Heart left ventricle (tissue), 16 donors: ENCODE measurements at regions not wholly inside any gene's neighbourhood (a gene's known extent, or its start where the extent isn't known, plus 50 kb on each side); places are given as distances from the start of the nearest gene placed in this dataset.

Experiments used
- ATAC-seq, 4 donors: fragments of 200-7000 bp; cut with Tn5 transposase; one replicate each; pipeline ENCODE4 v1.9.1; 2020 to 2022; ENCODE audit warnings: moderate library complexity in 4 of 4, mild to moderate bottlenecking in 3 of 4, moderate number of reproducible peaks in 1 of 4
- DNase-seq, 5 donors: peaks; one replicate each; pipeline ENCODE4 v3.0.0-alpha.2; 2020
- H3K27ac ChIP-seq, 12 donors: fragments of 200-600 bp; sonication (generic) in 4 of 12; one replicate each; pipeline versions ENCODE4 v1.5.0 to v1.8.0; 2016 to 2022; ENCODE audit warnings: mild to moderate bottlenecking in 2 of 12
- H3K27me3 ChIP-seq, 9 donors: fragments of 200-600 bp; sonication (generic) in 2 of 9; one replicate each; pipeline versions ENCODE4 v1.5.1 to v1.8.0; 2016 to 2022; ENCODE audit warnings: mild to moderate bottlenecking in 3 of 9
- H3K36me3 ChIP-seq, 9 donors: fragments of 200-600 bp; sonication (generic) in 2 of 9; one replicate each; pipeline versions ENCODE4 v1.5.0 to v1.8.0; 2018 to 2022; ENCODE audit warnings: mild to moderate bottlenecking in 2 of 9
- H3K4me1 ChIP-seq, 12 donors: fragments of 200-600 bp; sonication (generic) in 4 of 12; one replicate each; pipeline versions ENCODE4 v1.5.0 to v1.8.0; 2016 to 2022; ENCODE audit warnings: mild to moderate bottlenecking in 3 of 12
- H3K4me3 ChIP-seq, 12 donors: fragments of 200-600 bp; sonication (generic) in 4 of 12; one replicate each; pipeline versions ENCODE4 v1.5.0 to v1.8.0; 2017 to 2022; ENCODE audit warnings: mild to moderate bottlenecking in 9 of 12, moderate library complexity in 4 of 12
- H3K9me3 ChIP-seq, 12 donors: fragments of 200-600 bp; sonication (generic) in 4 of 12; one replicate each; pipeline versions ENCODE4 v1.5.0 to v1.8.0; 2016 to 2022; ENCODE audit warnings: mild to moderate bottlenecking in 1 of 12
- CTCF ChIP-seq, 12 donors: fragments of 200-600 bp; sonication (generic) in 4 of 12; IDR thresholded peaks; one replicate each; pipeline versions ENCODE4 v1.5.0 to v1.8.0; 2018 to 2022; ENCODE audit warnings: antibody characterized with exemption in 12 of 12, mild to moderate bottlenecking in 5 of 12
- POLR2A ChIP-seq, 2 donors: fragments of 450-650 bp; IDR thresholded peaks; one replicate each; pipeline ENCODE4 v1.6.1; 2017; ENCODE audit warnings: antibody characterized with exemption in 2 of 2, mild to moderate bottlenecking in 2 of 2, moderate library complexity in 2 of 2
- WGBS, 4 donors: extraction: QIAGEN DNeasy Blood & Tissue Kit in 2 of 4; methylation state at CpG; one replicate each; pipeline versions ENCODE4 v1.1.5 to v1.1.7; 2013 to 2018; 5-methylcytosine and 5-hydroxymethylcytosine counted together
- intact Hi-C, 10 donors: fragments of 100-400 bp; cut with DNase I; formaldehyde crosslinking; loops; one replicate each; pipeline versions ENCODE4 v1.11.1 to v1.14.2; 2022
- donor health status: ischemic (EF 13 %, LVEDD 7.1; RV severe dilation, severe dysfunction).
- donor health status: healthy with polysubstance abuse.
- donor health status: DM: no; HTN: yes; CAD: no.
- donor health status: DM: no; HTN: no; CAD: no.
- donor health status: ischemic (EF 25% LVEDD 6.9; RV normal size, moderate dysfunction).
- donor health status: ischemic (EF 25% LVEDD 5.7; RV mildly dilated, moderate dysfunction).
- donor health status: healthy.
- donor health status: DM: yes; HTN: yes; CAD: no.
- donor health status: ischemic (EF 35%, LVEDD 5.7; RV mildly dilated, moderate dysfunction).
- donor health status: nonischemic (EF 11% LVEDD 7.7; RV severe dilation, severe dysfunction).
- donor health status: DM: yes; HTN: yes; CAD: no.
- donor health status: PGD.
- donor health status: ischemic (EF 29% LVEDD 5.4; RV normal size, mild dysfunction).
- donor health status: nonischemic (EF 23%, LVEDD 6.1; RV moderate dilation, normal function).

GRCh38 chr7:114364151-114364550 lies 50.5 kb upstream of the FOXP2 start:
- Histone ChIP-seq H3K36me3 (no peaks in the 10 kb centered on the region), H3K27me3 (no peaks in the 10 kb centered on the region), H3K4me3 (no peak overlapping the region), H3K9me3 (no peaks in the 10 kb centered on the region), H3K4me1 (peaks cover 0 to 8% (median 0%) of the 10 kb centered on the region in 12 donors), H3K27ac (no peak overlapping the region)
- DNase-seq (peak in 1 of 5 donors; percentile 52), ATAC-seq (peak in 3 of 4 donors; percentile 73 to 88 (median 83))
- no peak for TF ChIP-seq CTCF (IDR thresholded peaks at IDR 0.05)
- no peak for TF ChIP-seq POLR2A (IDR thresholded peaks at IDR 0.05)
- 40 to 53% (median 46%) methylated on average over 3 of the region's 3 CpGs for WGBS, 4 donors
- intact Hi-C loops, result no loop called here

GRCh38 chr7:114363292-114363691 lies 51.3 kb upstream of the FOXP2 start:
- DNase-seq, result no peak
- intact Hi-C loops, result no loop called here
- no peaks in the 10 kb centered on the region for H3K27me3 ChIP-seq
- no peak for ATAC-seq
- H3K4me3 ChIP-seq, result no peak overlapping the region
- TF ChIP-seq POLR2A (IDR thresholded peaks at IDR 0.05), result no peak
- TF ChIP-seq CTCF (IDR thresholded peaks at IDR 0.05), result no peak
- no peaks in the 10 kb centered on the region for H3K9me3 ChIP-seq
- 86 to 93% (median 87%) methylated on average over 1 of the region's 1 CpG for WGBS, 4 donors
- peaks cover 0 to 8% (median 0%) of the 10 kb centered on the region in 12 donors for H3K4me1 ChIP-seq
- no peak overlapping the region for H3K27ac ChIP-seq
- no peaks in the 10 kb centered on the region for H3K36me3 ChIP-seq

- no peaks in the 10 kb centered on the region for H3K27me3 ChIP-seq
- H3K36me3 ChIP-seq, result no peaks in the 10 kb centered on the region
- no peak overlapping the region for H3K4me3 ChIP-seq
- WGBS, 4 donors, result 70 to 93% (median 84%) methylated on average over 2 of the region's 2 CpGs
- intact Hi-C loops, result no loop called here
- ATAC-seq, result no peak
- H3K27ac ChIP-seq, result no peak overlapping the region
- DNase-seq, result no peak
- no peak for TF ChIP-seq CTCF (IDR thresholded peaks at IDR 0.05)
- TF ChIP-seq POLR2A (IDR thresholded peaks at IDR 0.05), result no peak
- H3K4me1 ChIP-seq, result no peaks in the 10 kb centered on the region
- H3K9me3 ChIP-seq, result no peaks in the 10 kb centered on the region
Measured at GRCh38 chr7:114358911-114359310, 55.7 kb upstream of the FOXP2 start.

- no peak for ATAC-seq
- WGBS, 4 donors, result 71 to 80% (median 79%) methylated on average over 3 of the region's 3 CpGs
- intact Hi-C loops, result no loop called here
Measured at GRCh38 chr7:114356133-114356532, 58.5 kb upstream of the FOXP2 start.

More at GRCh38 chr7:114356133-114356532, 58.5 kb upstream of the FOXP2 start:
- no peaks in the 10 kb centered on the region for H3K9me3 ChIP-seq
- DNase-seq, result no peak
- no peaks in the 10 kb centered on the region for H3K4me1 ChIP-seq
- H3K36me3 ChIP-seq, result no peaks in the 10 kb centered on the region
- no peaks in the 10 kb centered on the region for H3K27me3 ChIP-seq
- H3K4me3 ChIP-seq, result peak overlapping the region in 1 of 12 donors; percentile 10
- TF ChIP-seq POLR2A (IDR thresholded peaks at IDR 0.05) (no peak), CTCF (IDR thresholded peaks at IDR 0.05) (no peak)
- no peak overlapping the region for H3K27ac ChIP-seq
